K562 (cell line): ENCODE measurements at regions not wholly inside any gene's neighbourhood (a gene's known extent, or its start where the extent isn't known, plus 50 kb on each side); places are given as distances from the start of the nearest gene placed in this dataset.

ENCODE experiments used
- CHD1 ChIP-seq: fragments of 200-600 bp; sonication (generic); IDR thresholded peaks from one replicate; pipeline ENCODE4 v1.6.1; 2012; ENCODE audit warnings: mild to moderate bottlenecking, moderate library complexity, low read length, inconsistent platforms
- HNRNPH1 ChIP-seq: fragments of 200-400 bp; formaldehyde crosslinking; optimal IDR thresholded peaks from 2 replicates; pipeline ENCODE3; 2017; ENCODE audit warnings: low read depth, mild to moderate bottlenecking, low read length, moderate library complexity
- ZBTB1 ChIP-seq: sonication (generic); formaldehyde crosslinking; IDR thresholded peaks from 2 replicates; pipeline ENCODE4 v1.8.1; 2023; ENCODE audit warnings: missing genetic modification reagents, low read depth, mild to moderate bottlenecking, borderline replicate concordance
- ZNF24 ChIP-seq: fragments of 450-650 bp; IDR thresholded peaks from 2 replicates; pipeline ENCODE4 v1.6.1; 2016

DNA sequence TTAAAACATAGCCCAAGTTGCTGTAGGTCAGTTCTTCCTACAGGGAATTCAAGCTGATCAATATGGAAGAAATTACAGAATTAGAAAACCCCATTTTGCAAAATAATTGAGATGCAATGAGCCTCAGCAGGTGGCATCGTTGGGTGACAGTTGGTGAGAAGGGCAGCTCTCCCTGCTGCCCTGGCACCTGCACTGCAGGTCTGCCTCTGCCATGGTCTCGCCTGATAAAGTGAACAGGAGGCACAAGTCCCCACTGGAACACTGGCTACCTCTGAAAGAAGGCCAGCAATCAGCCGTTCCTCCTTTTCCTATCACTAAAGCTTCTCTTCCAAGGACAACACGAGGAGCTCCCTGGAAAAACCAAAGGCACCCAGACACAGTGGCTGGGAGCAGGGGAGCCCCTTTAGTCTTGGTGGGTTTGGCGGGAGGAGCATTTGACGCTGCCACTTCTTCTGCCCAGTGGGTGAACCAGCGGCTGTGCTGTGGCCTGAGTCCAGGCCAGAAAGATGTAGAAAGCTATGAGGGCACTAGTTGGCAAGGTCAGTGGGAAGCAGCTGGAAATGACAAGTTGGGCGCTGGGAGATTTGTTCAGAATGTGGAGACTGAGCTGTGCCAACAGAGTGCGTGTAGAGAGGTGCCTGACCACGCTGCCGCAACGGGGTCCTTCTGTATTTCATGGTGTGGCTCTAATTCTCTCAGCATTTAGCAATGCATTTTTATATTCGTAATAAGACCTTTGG lies 93.1 kb downstream of the RIPK4 start:
- TF ChIP-seq ZNF24: no peak
- TF ChIP-seq HNRNPH1: no peak
- no peak for TF ChIP-seq CHD1
- no peak for TF ChIP-seq ZBTB1 (CRISPR knock-in tag)
